HG02970 (cell line): ENCODE measurements at regions not wholly inside any gene's neighbourhood (a gene's known extent, or its start where the extent isn't known, plus 50 kb on each side); places are given as distances from the start of the nearest gene placed in this dataset.

Experiments
- ATAC-seq: cut with Tn5 transposase; IDR thresholded peaks from one replicate; pipeline ENCODE4 v1.9.1; 2021; ENCODE audit warnings: mild to moderate bottlenecking, moderate library complexity, moderate number of reproducible peaks; ENCODE audit not compliant: unreplicated experiment, low FRiP score

GRCh38 chr13:44165889-44166496 is 207.6 kb upstream of the SERP2 start:
- ATAC-seq, result no peak

GRCh38 chr13:44169018-44169911 is 204.4 kb upstream of the SERP2 start:
- ATAC-seq, result no peak

- ATAC-seq, result no peak
These were observed 202.9 kb upstream of the SERP2 start for GRCh38 chr13:44170731-44171130.

GRCh38 chr13:44171156-44171555 is 202.5 kb upstream of the SERP2 start:
- no peak for ATAC-seq

GRCh38 chr13:44171861-44172260 is 201.8 kb upstream of the SERP2 start:
- ATAC-seq, result no peak

- no peak for ATAC-seq
These were observed 201.3 kb upstream of the SERP2 start for GRCh38 chr13:44172281-44172810.

GRCh38 chr13:44174769-44175425 is 198.7 kb upstream of the SERP2 start:
- no peak for ATAC-seq

- ATAC-seq, result no peak
These were observed 197.5 kb upstream of the SERP2 start for GRCh38 chr13:44176173-44176572.

GRCh38 chr13:44180876-44181536 is 192.6 kb upstream of the SERP2 start:
- no peak for ATAC-seq

GRCh38 chr13:44181931-44182330 is 191.7 kb upstream of the SERP2 start:
- ATAC-seq, result no peak

GRCh38 chr13:44184740-44185139 is 188.9 kb upstream of the SERP2 start:
- ATAC-seq, result no peak

- no peak for ATAC-seq
These were observed 185.4 kb upstream of the SERP2 start for GRCh38 chr13:44188257-44188656.

- no peak for ATAC-seq
These were observed 184.5 kb upstream of the SERP2 start for GRCh38 chr13:44189085-44189484.

- ATAC-seq, result no peak
These were observed 182.5 kb upstream of the SERP2 start for GRCh38 chr13:44191103-44191502.

GRCh38 chr13:44191504-44192171 is 182.0 kb upstream of the SERP2 start:
- ATAC-seq, result no peak

GRCh38 chr13:44193731-44194130 is 179.9 kb upstream of the SERP2 start:
- no peak for ATAC-seq

GRCh38 chr13:44195245-44195644 is 178.4 kb upstream of the SERP2 start:
- ATAC-seq, result no peak

GRCh38 chr13:44196196-44196751 is 177.3 kb upstream of the SERP2 start:
- no peak for ATAC-seq

GRCh38 chr13:44197791-44198770 is 175.5 kb upstream of the SERP2 start:
- no peak for ATAC-seq
